ENCODE measurements at regions not wholly inside any gene's neighbourhood (a gene's known extent, or its start where the extent isn't known, plus 50 kb on each side); places are given as distances from the start of the nearest gene placed in this dataset.

GRCh38 chr1:88029899-88030298, 654.2 kb upstream of the PKN2 start:
- TF ChIP-seq CTCF (IDR thresholded peaks at IDR 0.05) (no peak), POLR2AphosphoS5 (IDR thresholded peaks at IDR 0.05; ENCODE audit: low read depth, low read length) (no peak), TCF7L2 (IDR thresholded peaks at IDR 0.05; ENCODE audit: low read depth, low read length) (no peak)

All from Panc1 (cell line).